Neural cell (in vitro differentiated cells): ENCODE measurements at regions not wholly inside any gene's neighbourhood (a gene's known extent, or its start where the extent isn't known, plus 50 kb on each side); places are given as distances from the start of the nearest gene placed in this dataset.

Source experiments
- H2AFZ ChIP-seq: fragments of 200-600, 300-800 bp; sonication (generic), shearing (Covaris generic); 2 replicates; pipeline ENCODE4 v1.6.0; 2014; ENCODE audit warnings: low read depth, mild to moderate bottlenecking, antibody characterized with exemption, low read length, moderate library complexity
- H3F3A ChIP-seq: fragments of 200-600 bp; shearing (Covaris generic); 2 replicates; pipeline ENCODE4 v1.6.1; 2016; ENCODE audit warnings: mild to moderate bottlenecking, moderate library complexity, mixed read lengths, antibody characterized with exemption, low read length; ENCODE audit not compliant: insufficient read depth, poor library complexity, severe bottlenecking
- H3K27ac ChIP-seq: fragments of 200-600, 300-800 bp; sonication (generic), shearing (Covaris generic); 2 replicates; pipeline ENCODE4 v1.5.1; 2014; ENCODE audit warnings: mild to moderate bottlenecking, low read length, moderate library complexity
- H3K27me3 ChIP-seq: fragments of 300-800, 200-600 bp; sonication (generic), shearing (Covaris generic); 2 replicates; pipeline ENCODE4 v1.6.0; 2014; ENCODE audit warnings: mild to moderate bottlenecking, low read depth, low read length, moderate library complexity; ENCODE audit not compliant: insufficient read depth
- H3K36me3 ChIP-seq: fragments of 300-800, 200-600 bp; sonication (generic), shearing (Covaris generic); 2 replicates; pipeline ENCODE4 v1.5.1; 2014; ENCODE audit warnings: mild to moderate bottlenecking, antibody characterized with exemption, low read length, moderate library complexity; ENCODE audit not compliant: insufficient read depth
- H3K4me2 ChIP-seq: fragments of 300-800, 200-600 bp; sonication (generic), shearing (Covaris generic); 2 replicates; pipeline ENCODE4 v1.6.0; 2014; ENCODE audit warnings: mild to moderate bottlenecking, low read length
- H3K4me3 ChIP-seq: fragments of 300-800, 200-600 bp; sonication (generic), shearing (Covaris generic); 2 replicates; pipeline ENCODE4 v1.5.1; 2014; ENCODE audit warnings: mild to moderate bottlenecking, low read length, moderate library complexity
- H3K79me2 ChIP-seq: fragments of 200-600 bp; shearing (Covaris generic); replicated peaks from 2 replicates; pipeline ENCODE4 v1.6.0; 2014; ENCODE audit warnings: mild to moderate bottlenecking, low read length, moderate library complexity; ENCODE audit not compliant: insufficient read depth
- H3K9ac ChIP-seq: fragments of 300-800, 200-600 bp; sonication (generic), shearing (Covaris generic); 2 replicates; pipeline ENCODE4 v1.6.1; 2016; ENCODE audit warnings: mild to moderate bottlenecking, low read length, mixed read lengths
- H3K9me2 ChIP-seq: fragments of 200-600 bp; shearing (Covaris generic); 2 replicates; pipeline ENCODE4 v1.6.1; 2016; ENCODE audit warnings: mild to moderate bottlenecking, low read length, mixed read lengths; ENCODE audit not compliant: insufficient read depth
- H3K9me3 ChIP-seq: fragments of 200-600, 300-800 bp; sonication (generic), shearing (Covaris generic); 2 replicates; pipeline ENCODE4 v1.6.1; 2016; ENCODE audit warnings: mild to moderate bottlenecking, mixed run types, low read length, moderate library complexity, mixed read lengths
- H4K20me1 ChIP-seq: fragments of 200-600 bp; shearing (Covaris generic); 2 replicates; pipeline ENCODE4 v1.6.1; 2016; ENCODE audit warnings: mild to moderate bottlenecking, mixed run types; ENCODE audit not compliant: insufficient read depth
- EP300 ChIP-seq: fragments of 450-650 bp; conservative IDR thresholded peaks from 2 replicates; pipeline ENCODE4 v1.6.1; 2014; ENCODE audit warnings: antibody characterized with exemption, mild to moderate bottlenecking, moderate library complexity; ENCODE audit not compliant: poor library complexity, severe bottlenecking
- EZH2 ChIP-seq: fragments of 200-600, 300-800 bp; shearing (Covaris generic), sonication (generic); IDR thresholded peaks from 2 replicates; pipeline ENCODE4 v1.6.1; 2014; ENCODE audit warnings: antibody characterized with exemption, low read length, borderline replicate concordance, mild to moderate bottlenecking; ENCODE audit not compliant: insufficient read depth, poor library complexity, severe bottlenecking
- MXI1 ChIP-seq: fragments of 450-650 bp; conservative IDR thresholded peaks from 2 replicates; pipeline ENCODE4 v1.6.1; 2014; ENCODE audit warnings: antibody characterized with exemption, mild to moderate bottlenecking; ENCODE audit not compliant: poor library complexity, severe bottlenecking
- POLR2AphosphoS5 ChIP-seq: IDR thresholded peaks from 2 replicates; pipeline ENCODE4 v1.6.1; 2012
- RAD21 ChIP-seq: fragments of 450-650 bp; conservative IDR thresholded peaks from 2 replicates; pipeline ENCODE4 v1.6.1; 2014; ENCODE audit warnings: antibody characterized with exemption, mild to moderate bottlenecking, moderate library complexity
- SMC3 ChIP-seq: fragments of 450-650 bp; conservative IDR thresholded peaks from 2 replicates; pipeline ENCODE4 v1.6.1; 2014; ENCODE audit warnings: antibody characterized with exemption, mild to moderate bottlenecking, moderate library complexity; ENCODE audit not compliant: poor library complexity
- TAF1 ChIP-seq: IDR thresholded peaks from 2 replicates; pipeline ENCODE4 v1.6.1; 2012; ENCODE audit warnings: low read depth
- TF ChIP-seq, protein P1 (sequence below): fragments of 450-650 bp; IDR thresholded peaks from 2 replicates; pipeline ENCODE4 v1.5.1; 2014; ENCODE audit warnings: antibody characterized with exemption, mild to moderate bottlenecking, moderate library complexity; ENCODE audit not compliant: poor library complexity, severe bottlenecking
- TF ChIP-seq, protein P2 (sequence below): IDR thresholded peaks from 2 replicates; pipeline ENCODE4 v1.6.1; 2012; ENCODE audit warnings: borderline replicate concordance

DNA sequence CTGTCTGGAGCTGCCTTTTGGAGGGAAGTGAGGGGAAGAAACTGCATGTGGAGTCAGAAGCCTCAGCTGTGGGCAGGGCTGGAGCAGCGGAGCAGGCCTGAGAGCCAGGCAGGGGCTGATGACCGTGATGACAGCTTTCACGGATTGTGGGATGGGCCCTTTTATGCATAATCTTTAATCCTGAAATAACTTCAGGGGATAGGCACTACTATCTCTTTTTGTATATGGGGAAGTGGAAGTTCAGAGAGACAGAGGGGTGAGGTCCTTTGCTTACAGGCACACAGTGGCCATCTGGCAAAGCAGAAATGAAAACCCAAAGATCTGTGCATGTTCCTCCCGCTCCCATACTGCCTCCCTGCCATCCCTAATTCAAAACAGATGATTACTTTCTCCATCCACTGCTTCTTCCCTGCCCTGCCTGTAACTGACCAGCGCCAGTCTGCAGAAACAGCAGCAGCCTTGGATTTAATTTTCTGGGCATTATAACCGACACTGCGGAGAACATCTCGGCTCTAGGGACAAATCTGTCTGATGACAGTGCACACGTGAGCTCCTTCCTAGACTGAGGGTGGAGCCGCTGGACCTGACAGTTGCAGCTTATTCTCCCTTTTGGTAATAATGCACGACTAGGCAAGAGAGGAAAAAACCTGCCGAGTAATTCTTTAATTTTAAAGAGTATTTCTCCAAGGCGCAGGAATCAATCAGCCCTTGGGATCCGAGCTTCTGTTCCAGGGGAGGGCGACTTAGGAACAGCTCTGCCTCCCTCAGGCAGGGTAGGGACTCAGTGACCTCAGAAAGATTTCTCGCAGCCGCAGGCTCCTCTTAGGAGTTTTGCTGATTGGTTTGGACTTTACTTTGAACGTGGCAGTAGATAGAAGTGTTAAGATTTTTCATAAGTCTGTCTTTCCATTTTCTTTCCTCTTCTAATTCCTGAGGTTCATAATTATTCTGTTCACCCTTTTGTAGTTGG is 95.4 kb downstream of the UTP18 start:
- no peak overlapping the region for H3K27ac ChIP-seq
- no peaks in the 10 kb centered on the region for H3K9me2 ChIP-seq
- no peaks in the 10 kb centered on the region for H3F3A ChIP-seq
- no peak overlapping the region for H3K9ac ChIP-seq
- no peak overlapping the region for H3K4me2 ChIP-seq
- H2AFZ ChIP-seq: no peak overlapping the region
- no peaks in the 10 kb centered on the region for H3K27me3 ChIP-seq
- TF ChIP-seq POLR2AphosphoS5: no peak
- TF ChIP-seq EP300: no peak
- no peak for TF ChIP-seq TAF1
- TF ChIP-seq, protein P1, sequence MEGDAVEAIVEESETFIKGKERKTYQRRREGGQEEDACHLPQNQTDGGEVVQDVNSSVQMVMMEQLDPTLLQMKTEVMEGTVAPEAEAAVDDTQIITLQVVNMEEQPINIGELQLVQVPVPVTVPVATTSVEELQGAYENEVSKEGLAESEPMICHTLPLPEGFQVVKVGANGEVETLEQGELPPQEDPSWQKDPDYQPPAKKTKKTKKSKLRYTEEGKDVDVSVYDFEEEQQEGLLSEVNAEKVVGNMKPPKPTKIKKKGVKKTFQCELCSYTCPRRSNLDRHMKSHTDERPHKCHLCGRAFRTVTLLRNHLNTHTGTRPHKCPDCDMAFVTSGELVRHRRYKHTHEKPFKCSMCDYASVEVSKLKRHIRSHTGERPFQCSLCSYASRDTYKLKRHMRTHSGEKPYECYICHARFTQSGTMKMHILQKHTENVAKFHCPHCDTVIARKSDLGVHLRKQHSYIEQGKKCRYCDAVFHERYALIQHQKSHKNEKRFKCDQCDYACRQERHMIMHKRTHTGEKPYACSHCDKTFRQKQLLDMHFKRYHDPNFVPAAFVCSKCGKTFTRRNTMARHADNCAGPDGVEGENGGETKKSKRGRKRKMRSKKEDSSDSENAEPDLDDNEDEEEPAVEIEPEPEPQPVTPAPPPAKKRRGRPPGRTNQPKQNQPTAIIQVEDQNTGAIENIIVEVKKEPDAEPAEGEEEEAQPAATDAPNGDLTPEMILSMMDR: no peak
- no peak for TF ChIP-seq MXI1
- H3K9me3 ChIP-seq: no peaks in the 10 kb centered on the region
- H3K4me3 ChIP-seq: no peak overlapping the region
- no peaks in the 10 kb centered on the region for H4K20me1 ChIP-seq
- H3K36me3 ChIP-seq: no peaks in the 10 kb centered on the region
- H3K79me2 ChIP-seq: no peaks in the 10 kb centered on the region

DNA sequence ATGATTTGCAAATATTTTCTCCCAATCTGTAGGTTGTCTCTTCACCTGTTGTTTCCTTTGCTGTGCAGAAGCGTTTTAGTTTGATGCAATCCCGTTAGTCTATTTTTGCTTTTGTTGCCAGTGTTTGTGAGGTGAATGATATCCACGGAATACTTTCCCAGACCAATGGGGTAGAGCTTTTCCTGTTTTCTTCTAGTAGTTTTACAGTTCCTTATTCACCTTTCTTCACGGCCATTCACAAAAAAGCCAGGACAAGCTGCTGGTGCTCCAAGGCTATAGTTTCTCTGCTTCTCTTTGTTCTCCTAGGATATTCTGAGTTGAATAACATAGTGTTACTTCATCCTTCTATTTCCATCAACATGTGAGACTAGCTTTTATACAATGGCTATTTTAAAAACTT is 98.7 kb downstream of the UTP18 start:
- Histone ChIP-seq H3K9ac (no peak overlapping the region), H3K4me3 (no peak overlapping the region), H4K20me1 (no peaks in the 10 kb centered on the region), H3K27ac (no peak overlapping the region), H3K4me2 (no peak overlapping the region), H3F3A (no peaks in the 10 kb centered on the region), H2AFZ (no peak overlapping the region), H3K9me3 (no peaks in the 10 kb centered on the region), H3K79me2 (no peaks in the 10 kb centered on the region), H3K9me2 (no peaks in the 10 kb centered on the region), H3K27me3 (no peaks in the 10 kb centered on the region), H3K36me3 (no peaks in the 10 kb centered on the region)
- TF ChIP-seq, protein P2, sequence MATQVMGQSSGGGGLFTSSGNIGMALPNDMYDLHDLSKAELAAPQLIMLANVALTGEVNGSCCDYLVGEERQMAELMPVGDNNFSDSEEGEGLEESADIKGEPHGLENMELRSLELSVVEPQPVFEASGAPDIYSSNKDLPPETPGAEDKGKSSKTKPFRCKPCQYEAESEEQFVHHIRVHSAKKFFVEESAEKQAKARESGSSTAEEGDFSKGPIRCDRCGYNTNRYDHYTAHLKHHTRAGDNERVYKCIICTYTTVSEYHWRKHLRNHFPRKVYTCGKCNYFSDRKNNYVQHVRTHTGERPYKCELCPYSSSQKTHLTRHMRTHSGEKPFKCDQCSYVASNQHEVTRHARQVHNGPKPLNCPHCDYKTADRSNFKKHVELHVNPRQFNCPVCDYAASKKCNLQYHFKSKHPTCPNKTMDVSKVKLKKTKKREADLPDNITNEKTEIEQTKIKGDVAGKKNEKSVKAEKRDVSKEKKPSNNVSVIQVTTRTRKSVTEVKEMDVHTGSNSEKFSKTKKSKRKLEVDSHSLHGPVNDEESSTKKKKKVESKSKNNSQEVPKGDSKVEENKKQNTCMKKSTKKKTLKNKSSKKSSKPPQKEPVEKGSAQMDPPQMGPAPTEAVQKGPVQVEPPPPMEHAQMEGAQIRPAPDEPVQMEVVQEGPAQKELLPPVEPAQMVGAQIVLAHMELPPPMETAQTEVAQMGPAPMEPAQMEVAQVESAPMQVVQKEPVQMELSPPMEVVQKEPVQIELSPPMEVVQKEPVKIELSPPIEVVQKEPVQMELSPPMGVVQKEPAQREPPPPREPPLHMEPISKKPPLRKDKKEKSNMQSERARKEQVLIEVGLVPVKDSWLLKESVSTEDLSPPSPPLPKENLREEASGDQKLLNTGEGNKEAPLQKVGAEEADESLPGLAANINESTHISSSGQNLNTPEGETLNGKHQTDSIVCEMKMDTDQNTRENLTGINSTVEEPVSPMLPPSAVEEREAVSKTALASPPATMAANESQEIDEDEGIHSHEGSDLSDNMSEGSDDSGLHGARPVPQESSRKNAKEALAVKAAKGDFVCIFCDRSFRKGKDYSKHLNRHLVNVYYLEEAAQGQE: no peak
- TF ChIP-seq RAD21 (no peak), MXI1 (no peak), EP300 (no peak), TAF1 (no peak), SMC3 (no peak), POLR2AphosphoS5 (no peak), EZH2 (no peak)
- TF ChIP-seq, protein P1: no peak
